GM12891 (cell line): ENCODE measurements at regions not wholly inside any gene's neighbourhood (a gene's known extent, or its start where the extent isn't known, plus 50 kb on each side); places are given as distances from the start of the nearest gene placed in this dataset.

Experiments used
- PAX5 ChIP-seq: IDR thresholded peaks from 2 replicates; pipeline ENCODE4 v1.6.1; 2011; ENCODE audit warnings: low read length, moderate library complexity, mild to moderate bottlenecking; ENCODE audit not compliant: insufficient read depth, severe bottlenecking
- POLR2A ChIP-seq: IDR thresholded peaks from 2 replicates; pipeline ENCODE4 v1.6.1; 2011; ENCODE audit warnings: low read depth, low read length, control low read depth
- POLR2AphosphoS5 ChIP-seq: IDR thresholded peaks from 2 replicates; pipeline ENCODE4 v1.6.1; 2011; ENCODE audit warnings: low read depth, low read length, control low read depth
- POU2F2 ChIP-seq: IDR thresholded peaks from 2 replicates; pipeline ENCODE4 v1.6.1; 2011; ENCODE audit warnings: low read depth, mild to moderate bottlenecking, control low read depth, low read length, moderate library complexity
- TAF1 ChIP-seq: IDR thresholded peaks from 2 replicates; pipeline ENCODE4 v1.6.1; 2011; ENCODE audit warnings: low read depth, low read length, control low read depth

GRCh38 chr4:179624768-179625181, 2182.5 kb upstream of the AGA start:
- TF ChIP-seq POLR2A (no peak), POLR2AphosphoS5 (no peak), POU2F2 (no peak), TAF1 (no peak), PAX5 (no peak)
